ENCODE measurements at regions not wholly inside any gene's neighbourhood (a gene's known extent, or its start where the extent isn't known, plus 50 kb on each side); places are given as distances from the start of the nearest gene placed in this dataset.

DNA sequence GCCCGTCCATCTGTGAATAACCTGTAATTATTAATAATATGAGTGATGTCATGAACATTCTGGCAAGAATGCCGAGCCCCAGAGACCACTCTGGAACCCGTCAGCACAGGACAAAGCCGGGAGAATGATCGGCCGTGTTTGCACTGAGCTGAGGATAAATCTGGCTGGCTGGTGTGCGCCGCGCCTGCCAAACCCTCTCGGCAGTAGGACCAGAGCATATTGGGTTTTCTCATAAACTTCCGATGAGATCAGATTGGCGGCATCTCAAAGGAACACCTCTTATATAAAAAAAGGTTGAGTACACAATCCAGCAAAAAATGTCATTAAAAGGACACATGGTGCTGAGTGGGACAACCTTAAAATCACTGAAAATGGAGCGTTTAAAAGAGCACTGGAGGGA is 296.0 kb upstream of the MKI67 start:
- TF ChIP-seq, protein P1, sequence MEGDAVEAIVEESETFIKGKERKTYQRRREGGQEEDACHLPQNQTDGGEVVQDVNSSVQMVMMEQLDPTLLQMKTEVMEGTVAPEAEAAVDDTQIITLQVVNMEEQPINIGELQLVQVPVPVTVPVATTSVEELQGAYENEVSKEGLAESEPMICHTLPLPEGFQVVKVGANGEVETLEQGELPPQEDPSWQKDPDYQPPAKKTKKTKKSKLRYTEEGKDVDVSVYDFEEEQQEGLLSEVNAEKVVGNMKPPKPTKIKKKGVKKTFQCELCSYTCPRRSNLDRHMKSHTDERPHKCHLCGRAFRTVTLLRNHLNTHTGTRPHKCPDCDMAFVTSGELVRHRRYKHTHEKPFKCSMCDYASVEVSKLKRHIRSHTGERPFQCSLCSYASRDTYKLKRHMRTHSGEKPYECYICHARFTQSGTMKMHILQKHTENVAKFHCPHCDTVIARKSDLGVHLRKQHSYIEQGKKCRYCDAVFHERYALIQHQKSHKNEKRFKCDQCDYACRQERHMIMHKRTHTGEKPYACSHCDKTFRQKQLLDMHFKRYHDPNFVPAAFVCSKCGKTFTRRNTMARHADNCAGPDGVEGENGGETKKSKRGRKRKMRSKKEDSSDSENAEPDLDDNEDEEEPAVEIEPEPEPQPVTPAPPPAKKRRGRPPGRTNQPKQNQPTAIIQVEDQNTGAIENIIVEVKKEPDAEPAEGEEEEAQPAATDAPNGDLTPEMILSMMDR (IDR thresholded peaks at IDR 0.05; ENCODE audit: borderline replicate concordance, insufficient read depth, low read depth, low read length): no peak
- H3K4me3 ChIP-seq (ENCODE audit: low read depth, low read length): no peak overlapping the region

DNA sequence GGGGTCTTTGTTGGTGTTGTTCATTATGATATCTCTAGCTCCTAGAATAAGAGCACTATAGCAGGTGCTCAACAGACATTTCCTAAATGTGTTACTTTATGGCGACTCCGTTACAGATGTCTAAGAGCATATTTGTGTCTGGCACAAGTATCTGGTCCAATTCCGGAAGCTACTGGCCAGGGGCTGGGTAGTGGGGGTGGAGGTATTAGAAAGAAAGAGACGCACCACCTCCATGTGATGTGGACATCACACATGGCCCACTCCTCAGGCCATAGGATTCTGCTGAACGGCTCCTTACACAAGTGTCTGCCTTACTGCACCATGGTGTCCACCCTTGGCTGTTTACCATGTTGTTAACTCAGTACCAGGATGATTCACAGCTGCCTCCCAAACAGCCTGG is 296.8 kb upstream of the MKI67 start:
- TF ChIP-seq, protein P1 (IDR thresholded peaks at IDR 0.05; ENCODE audit: borderline replicate concordance, insufficient read depth, low read depth, low read length): no peak
- H3K4me3 ChIP-seq (ENCODE audit: low read depth, low read length): no peak overlapping the region

DNA sequence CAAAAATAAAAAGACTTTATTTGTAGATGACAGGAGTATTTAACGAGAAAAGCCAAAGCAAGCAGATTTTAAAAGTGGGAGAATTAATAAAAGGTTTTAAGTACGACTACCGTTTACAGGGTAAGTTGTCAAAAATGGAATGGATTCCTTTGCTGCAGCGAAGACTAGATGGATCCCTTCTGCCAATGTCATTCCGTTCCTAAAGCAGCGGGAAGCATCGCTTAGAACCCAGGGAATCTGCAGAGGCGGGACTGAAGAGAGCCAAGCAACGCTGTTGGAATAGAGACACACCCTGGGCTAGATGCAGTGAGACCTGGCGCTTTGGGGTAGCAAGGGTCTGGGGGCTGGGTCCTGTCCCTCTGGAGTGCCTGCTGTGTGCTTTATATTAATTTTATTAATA is 303.1 kb upstream of the MKI67 start:
- TF ChIP-seq, protein P1 (IDR thresholded peaks at IDR 0.05; ENCODE audit: borderline replicate concordance, insufficient read depth, low read depth, low read length): no peak
- H3K4me3 ChIP-seq (ENCODE audit: low read depth, low read length): no peak overlapping the region

DNA sequence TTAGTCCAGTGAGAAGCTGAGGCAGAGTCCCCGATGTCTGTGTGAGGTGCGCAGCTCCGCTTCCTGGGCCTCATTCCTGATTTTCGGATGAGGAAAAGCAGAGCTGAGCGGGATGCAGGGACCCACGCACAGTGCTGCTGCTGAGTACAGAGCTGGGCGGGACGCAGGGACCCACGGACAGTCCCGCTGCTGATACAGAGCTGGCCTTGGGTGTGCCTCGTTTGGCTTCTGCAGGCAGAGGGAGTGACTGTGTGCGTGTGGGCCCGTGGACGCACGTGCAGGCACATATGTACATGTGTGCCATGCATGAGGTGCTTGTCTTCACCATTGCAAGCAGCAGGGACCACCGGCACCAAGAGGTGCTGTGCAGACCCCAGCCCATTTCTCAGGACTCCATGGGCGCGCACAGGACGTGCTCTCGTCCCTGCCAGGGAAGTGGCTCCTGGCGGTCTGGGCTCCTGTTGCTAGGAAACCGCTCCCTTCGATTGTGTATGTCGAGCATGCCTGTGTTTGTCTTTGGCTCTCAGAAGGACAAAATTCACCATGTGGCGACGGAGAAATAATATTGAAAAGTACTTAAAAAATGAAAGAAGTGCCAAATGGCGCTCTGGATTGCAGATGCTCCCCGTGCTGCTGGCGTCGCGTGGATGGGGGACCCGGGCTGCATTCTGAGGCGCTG is 303.8 kb upstream of the MKI67 start:
- no peak overlapping the region for H3K4me3 ChIP-seq (ENCODE audit: low read depth, low read length)
- TF ChIP-seq, protein P1 (IDR thresholded peaks at IDR 0.05; ENCODE audit: borderline replicate concordance, insufficient read depth, low read depth, low read length): no peak

DNA sequence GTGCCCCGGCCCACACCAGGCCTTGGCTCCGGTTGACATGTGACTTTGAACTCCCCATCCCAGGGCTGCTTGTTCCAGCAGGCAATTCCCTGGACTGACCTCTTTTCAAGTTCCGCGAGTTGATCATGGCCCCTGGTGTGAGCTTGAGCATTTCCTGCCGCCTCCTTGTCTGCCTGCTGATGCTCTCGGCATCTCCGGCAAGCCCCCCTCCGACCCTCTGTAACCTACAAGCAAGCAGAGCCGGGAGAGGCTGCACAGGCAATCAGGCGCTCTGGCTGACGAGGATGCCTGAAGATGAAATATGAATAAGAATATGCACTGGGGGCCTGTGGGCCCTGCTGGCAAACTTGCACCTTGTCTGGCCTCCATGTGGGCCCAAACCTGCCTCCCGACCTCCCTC is 304.9 kb upstream of the MKI67 start:
- TF ChIP-seq, protein P1 (IDR thresholded peaks at IDR 0.05; ENCODE audit: borderline replicate concordance, insufficient read depth, low read depth, low read length): no peak
- no peak overlapping the region for H3K4me3 ChIP-seq (ENCODE audit: low read depth, low read length)

DNA sequence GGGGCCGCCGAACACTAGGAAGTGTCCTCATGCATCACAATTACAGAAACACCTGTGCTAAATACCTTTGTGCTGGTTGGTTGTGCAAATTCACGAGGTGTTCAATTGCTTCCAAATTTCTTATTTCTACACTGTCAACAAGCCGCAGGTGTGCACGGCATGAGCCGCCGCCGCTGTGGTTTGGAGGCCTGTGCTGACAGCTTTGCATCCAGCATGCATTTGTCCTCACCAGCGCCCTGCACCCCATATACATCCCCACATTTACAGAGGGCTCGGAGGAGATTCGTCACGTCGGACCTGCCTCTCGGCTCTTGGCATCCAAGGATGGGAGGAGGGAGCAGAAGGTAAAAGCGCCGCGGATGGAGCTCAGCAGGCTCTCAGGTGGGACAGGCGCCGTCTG is 305.3 kb upstream of the MKI67 start:
- TF ChIP-seq, protein P1 (IDR thresholded peaks at IDR 0.05; ENCODE audit: borderline replicate concordance, insufficient read depth, low read depth, low read length): no peak
- H3K4me3 ChIP-seq (ENCODE audit: low read depth, low read length): no peak overlapping the region

DNA sequence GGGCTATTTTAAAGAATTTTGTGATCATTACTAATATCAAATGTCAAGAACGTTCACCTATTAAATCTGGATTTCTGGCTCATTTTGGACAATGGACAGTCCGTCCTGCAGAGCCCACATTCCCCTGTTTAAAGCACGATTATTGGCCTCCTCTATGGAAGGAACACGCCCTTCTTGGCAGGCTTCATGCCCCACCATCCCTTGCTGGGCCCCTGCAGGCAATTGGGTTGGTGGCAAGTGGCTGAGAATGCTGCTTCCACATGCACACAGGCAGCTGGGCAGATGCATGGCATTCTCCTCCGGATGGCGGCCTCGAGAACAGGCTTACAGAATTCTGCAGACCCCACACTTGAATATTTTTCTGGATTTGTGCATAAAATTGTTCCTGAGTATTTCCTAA is 305.8 kb upstream of the MKI67 start:
- TF ChIP-seq, protein P1 (IDR thresholded peaks at IDR 0.05; ENCODE audit: borderline replicate concordance, insufficient read depth, low read depth, low read length): no peak
- no peak overlapping the region for H3K4me3 ChIP-seq (ENCODE audit: low read depth, low read length)
